GM19452 (cell line): ENCODE measurements at regions not wholly inside any gene's neighbourhood (a gene's known extent, or its start where the extent isn't known, plus 50 kb on each side); places are given as distances from the start of the nearest gene placed in this dataset.

Experiments used
- ATAC-seq: cut with Tn5 transposase; IDR thresholded peaks from one replicate; pipeline ENCODE4 v1.9.1; 2021; ENCODE audit not compliant: unreplicated experiment

- ATAC-seq: no peak
Measured at GRCh38 chr6:146865756-146866379, 267.1 kb downstream of the ADGB start.

- ATAC-seq: no peak
Measured at GRCh38 chr6:146866731-146867414, 268.1 kb downstream of the ADGB start.

- ATAC-seq: no peak
Measured at GRCh38 chr6:146868671-146869209, 270.0 kb downstream of the ADGB start.

- ATAC-seq: peak; percentile 84
Measured at GRCh38 chr6:146870760-146871159, 272.0 kb downstream of the ADGB start.

- ATAC-seq: no peak
Measured at GRCh38 chr6:146871611-146872425, 273.0 kb downstream of the ADGB start.

GRCh38 chr6:146872426-146872785 lies 273.6 kb downstream of the ADGB start:
- no peak for ATAC-seq

GRCh38 chr6:146874278-146875018 lies 275.7 kb downstream of the ADGB start:
- no peak for ATAC-seq

GRCh38 chr6:146875927-146876270 lies 277.1 kb downstream of the ADGB start:
- ATAC-seq: no peak

- ATAC-seq: no peak
Measured at GRCh38 chr6:146876271-146877151, 277.7 kb downstream of the ADGB start.

GRCh38 chr6:146878168-146878951 lies 279.6 kb downstream of the ADGB start:
- no peak for ATAC-seq

- no peak for ATAC-seq
Measured at GRCh38 chr6:146878952-146879340, 280.2 kb downstream of the ADGB start.

- ATAC-seq: no peak
Measured at GRCh38 chr6:146879406-146880117, 280.8 kb downstream of the ADGB start.

GRCh38 chr6:146881228-146882181 lies 282.7 kb downstream of the ADGB start:
- ATAC-seq: no peak

- ATAC-seq: no peak
Measured at GRCh38 chr6:146883640-146884531, 285.1 kb downstream of the ADGB start.

- peak; percentile 96 for ATAC-seq
Measured at GRCh38 chr6:146884728-146885127, 286.0 kb downstream of the ADGB start.

GRCh38 chr6:146885708-146886457 lies 287.1 kb downstream of the ADGB start:
- no peak for ATAC-seq
